Mammary epithelial cell (primary cell): ENCODE measurements at regions not wholly inside any gene's neighbourhood (a gene's known extent, or its start where the extent isn't known, plus 50 kb on each side); places are given as distances from the start of the nearest gene placed in this dataset.

Experiments used
- EZH2 ChIP-seq: IDR thresholded peaks from 2 replicates; pipeline ENCODE4 v1.6.1; 2012; ENCODE audit warnings: low read length, inconsistent platforms, borderline replicate concordance
- TF ChIP-seq, protein P1 (sequence below), 2 donors: IDR thresholded peaks in 1 of 2; conservative IDR thresholded peaks in 1 of 2; 2 replicates each; pipeline ENCODE4 v1.5.1; 2011 to 2012; ENCODE audit warnings: inconsistent platforms in 2 of 2, low read length in 2 of 2, mild to moderate bottlenecking in 2 of 2, control low read depth in 1 of 2, low read depth in 1 of 2; ENCODE audit not compliant: insufficient read depth in 1 of 2; ENCODE audit errors: extremely low read depth in 1 of 2

DNA sequence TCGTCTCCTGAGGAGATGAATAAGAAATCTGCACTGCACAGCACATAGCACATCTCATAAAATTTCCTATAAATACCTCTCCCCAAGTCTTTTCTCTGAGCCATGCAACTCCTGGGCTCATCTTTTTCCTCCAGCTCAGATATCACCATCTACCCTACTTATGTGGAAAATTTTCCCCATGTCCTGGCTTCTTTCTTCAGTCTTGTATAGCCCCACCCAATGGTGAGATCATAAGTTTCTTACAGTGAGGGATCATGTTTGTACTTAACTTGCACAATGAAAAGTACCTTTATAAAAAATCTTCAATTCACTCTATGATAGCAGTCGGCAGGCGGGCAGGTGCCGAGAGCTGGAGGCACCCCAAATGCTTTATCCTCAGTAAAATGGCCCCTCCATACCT, 198.6 kb upstream of the S100G start:
- TF ChIP-seq EZH2, result no peak
- TF ChIP-seq, protein P1, sequence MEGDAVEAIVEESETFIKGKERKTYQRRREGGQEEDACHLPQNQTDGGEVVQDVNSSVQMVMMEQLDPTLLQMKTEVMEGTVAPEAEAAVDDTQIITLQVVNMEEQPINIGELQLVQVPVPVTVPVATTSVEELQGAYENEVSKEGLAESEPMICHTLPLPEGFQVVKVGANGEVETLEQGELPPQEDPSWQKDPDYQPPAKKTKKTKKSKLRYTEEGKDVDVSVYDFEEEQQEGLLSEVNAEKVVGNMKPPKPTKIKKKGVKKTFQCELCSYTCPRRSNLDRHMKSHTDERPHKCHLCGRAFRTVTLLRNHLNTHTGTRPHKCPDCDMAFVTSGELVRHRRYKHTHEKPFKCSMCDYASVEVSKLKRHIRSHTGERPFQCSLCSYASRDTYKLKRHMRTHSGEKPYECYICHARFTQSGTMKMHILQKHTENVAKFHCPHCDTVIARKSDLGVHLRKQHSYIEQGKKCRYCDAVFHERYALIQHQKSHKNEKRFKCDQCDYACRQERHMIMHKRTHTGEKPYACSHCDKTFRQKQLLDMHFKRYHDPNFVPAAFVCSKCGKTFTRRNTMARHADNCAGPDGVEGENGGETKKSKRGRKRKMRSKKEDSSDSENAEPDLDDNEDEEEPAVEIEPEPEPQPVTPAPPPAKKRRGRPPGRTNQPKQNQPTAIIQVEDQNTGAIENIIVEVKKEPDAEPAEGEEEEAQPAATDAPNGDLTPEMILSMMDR (conservative IDR thresholded peaks at IDR 0.05 in 1 of 2, IDR thresholded peaks at IDR 0.05 in 1 of 2; ENCODE audit: extremely low read depth in 1 of 2, insufficient read depth in 1 of 2, low read depth in 1 of 2, low read length in 2 of 2), result no peak
